Amygdala (tissue), 56 donors: ENCODE measurements at regions not wholly inside any gene's neighbourhood (a gene's known extent, or its start where the extent isn't known, plus 50 kb on each side); places are given as distances from the start of the nearest gene placed in this dataset.
A peak's percentile ranks its signal among the peaks of the same experiment; 100 is the strongest.
"Not testable (repeated sequence)": the region's sequence is repeated elsewhere in the genome, so short reads cannot be mapped to it uniquely, and the experiment has no call there.

Experiments used
- DNase-seq, 56 donors: peaks; one replicate each; lab custom pipeline; 2025; lab: John Stamatoyannopoulos, UW

- no peak for DNase-seq
Observed at GRCh38 chr2:13751955-13752354, 880.6 kb upstream of the LRATD1 start.

GRCh38 chr2:13758412-13758811 lies 874.1 kb upstream of the LRATD1 start:
- no peak for DNase-seq

- DNase-seq: no peak
Observed at GRCh38 chr2:13768274-13768673, 864.2 kb upstream of the LRATD1 start.

GRCh38 chr2:13770279-13770678 lies 862.2 kb upstream of the LRATD1 start:
- no peak for DNase-seq

- no peak for DNase-seq
Observed at GRCh38 chr2:13779996-13780395, 852.5 kb upstream of the LRATD1 start.

GRCh38 chr2:13791019-13791547 lies 841.4 kb upstream of the LRATD1 start:
- DNase-seq: no peak

- DNase-seq: no peak
Observed at GRCh38 chr2:13806539-13806938, 826.0 kb upstream of the LRATD1 start.

- no peak for DNase-seq
Observed at GRCh38 chr2:13813236-13813635, 819.3 kb upstream of the LRATD1 start.

- no peak for DNase-seq
Observed at GRCh38 chr2:13818002-13818401, 814.5 kb upstream of the LRATD1 start.

- no peak for DNase-seq
Observed at GRCh38 chr2:13819896-13820295, 812.6 kb upstream of the LRATD1 start.

- no peak for DNase-seq
Observed at GRCh38 chr2:13821255-13821880, 811.1 kb upstream of the LRATD1 start.

GRCh38 chr2:13822365-13822764 lies 810.2 kb upstream of the LRATD1 start:
- no peak for DNase-seq

GRCh38 chr2:13826314-13826853 lies 806.1 kb upstream of the LRATD1 start:
- DNase-seq: no peak

GRCh38 chr2:13858626-13859025 lies 773.9 kb upstream of the LRATD1 start:
- DNase-seq: no peak

- not testable (repeated sequence) for DNase-seq
Observed at GRCh38 chr2:13868275-13868674, 764.2 kb upstream of the LRATD1 start.

- DNase-seq: peak in 6 of 56 donors; percentile 1 to 43 (median 4)
Observed at GRCh38 chr2:13876491-13877037, 756.0 kb upstream of the LRATD1 start.

- no peak for DNase-seq
Observed at GRCh38 chr2:13877571-13877970, 754.9 kb upstream of the LRATD1 start.

GRCh38 chr2:13884291-13884976 lies 748.1 kb upstream of the LRATD1 start:
- no peak for DNase-seq

- DNase-seq: no peak
Observed at GRCh38 chr2:13901526-13901925, 731.0 kb upstream of the LRATD1 start.

- no peak for DNase-seq
Observed at GRCh38 chr2:13905831-13906230, 726.7 kb upstream of the LRATD1 start.

GRCh38 chr2:13916066-13916465 lies 716.5 kb upstream of the LRATD1 start:
- no peak for DNase-seq

- DNase-seq: no peak
Observed at GRCh38 chr2:13917958-13918357, 714.6 kb upstream of the LRATD1 start.
